Right lobe of liver (tissue), 4 donors: ENCODE measurements at regions not wholly inside any gene's neighbourhood (a gene's known extent, or its start where the extent isn't known, plus 50 kb on each side); places are given as distances from the start of the nearest gene placed in this dataset.

Source experiments
- POLR2A ChIP-seq: fragments of 450-650 bp; IDR thresholded peaks from one replicate; pipeline ENCODE4 v1.6.1; 2017; ENCODE audit warnings: antibody characterized with exemption, mild to moderate bottlenecking
- TF ChIP-seq, protein P1 (sequence below), 4 donors: fragments of 200-600 bp in 3 of 4; fragments of 450-650 bp in 1 of 4; IDR thresholded peaks; one replicate each; pipeline versions ENCODE4 v1.5.1 to v1.8.0; 2016 to 2022; ENCODE audit warnings: antibody characterized with exemption in 4 of 4, mild to moderate bottlenecking in 2 of 4
- donor health status: DM: no; HTN: no; CAD: no.
- donor health status: DM: no; HTN: no; CAD: no.
- donor health status: DM: no; HTN: yes; CAD: no.

DNA sequence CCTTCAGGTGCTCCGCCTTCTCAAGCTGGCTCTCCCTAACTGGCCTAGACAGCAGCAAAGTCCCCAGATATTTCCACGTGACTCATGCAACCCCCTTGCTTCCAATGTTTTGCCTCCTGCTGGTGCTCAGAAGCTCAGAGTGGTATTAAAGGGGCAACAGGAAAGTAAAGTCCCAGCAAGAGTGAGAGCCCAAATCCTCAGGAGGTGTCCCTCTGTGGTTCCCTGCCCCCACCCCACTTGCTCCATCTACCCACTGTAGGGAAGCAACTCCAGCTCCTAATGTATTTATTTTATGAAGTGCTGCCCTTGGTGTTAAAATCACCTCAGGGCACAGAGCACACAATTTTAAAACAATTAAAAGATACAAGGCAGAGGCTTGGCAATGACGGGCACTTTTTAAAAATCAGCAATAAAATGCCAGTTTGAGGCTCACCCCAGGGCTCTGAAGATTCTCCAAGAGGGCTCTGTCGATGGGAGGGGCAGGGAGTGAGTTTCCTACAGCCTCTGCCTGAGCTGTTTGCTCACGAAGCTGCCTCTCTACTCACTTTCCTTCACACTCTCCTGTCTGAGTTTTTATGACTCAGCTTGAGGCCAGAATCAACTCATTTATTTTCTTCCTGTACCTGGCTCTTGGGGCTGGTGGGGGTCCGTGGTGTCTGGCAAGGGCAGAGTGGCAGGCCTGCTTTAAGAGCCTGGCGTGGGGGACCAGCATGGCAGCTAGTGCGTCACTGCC is 81.9 kb upstream of the MAX start:
- TF ChIP-seq, protein P1, sequence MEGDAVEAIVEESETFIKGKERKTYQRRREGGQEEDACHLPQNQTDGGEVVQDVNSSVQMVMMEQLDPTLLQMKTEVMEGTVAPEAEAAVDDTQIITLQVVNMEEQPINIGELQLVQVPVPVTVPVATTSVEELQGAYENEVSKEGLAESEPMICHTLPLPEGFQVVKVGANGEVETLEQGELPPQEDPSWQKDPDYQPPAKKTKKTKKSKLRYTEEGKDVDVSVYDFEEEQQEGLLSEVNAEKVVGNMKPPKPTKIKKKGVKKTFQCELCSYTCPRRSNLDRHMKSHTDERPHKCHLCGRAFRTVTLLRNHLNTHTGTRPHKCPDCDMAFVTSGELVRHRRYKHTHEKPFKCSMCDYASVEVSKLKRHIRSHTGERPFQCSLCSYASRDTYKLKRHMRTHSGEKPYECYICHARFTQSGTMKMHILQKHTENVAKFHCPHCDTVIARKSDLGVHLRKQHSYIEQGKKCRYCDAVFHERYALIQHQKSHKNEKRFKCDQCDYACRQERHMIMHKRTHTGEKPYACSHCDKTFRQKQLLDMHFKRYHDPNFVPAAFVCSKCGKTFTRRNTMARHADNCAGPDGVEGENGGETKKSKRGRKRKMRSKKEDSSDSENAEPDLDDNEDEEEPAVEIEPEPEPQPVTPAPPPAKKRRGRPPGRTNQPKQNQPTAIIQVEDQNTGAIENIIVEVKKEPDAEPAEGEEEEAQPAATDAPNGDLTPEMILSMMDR (IDR thresholded peaks at IDR 0.05), result no peak
- TF ChIP-seq POLR2A, result no peak
